WTC11 (cell line): ENCODE measurements at regions not wholly inside any gene's neighbourhood (a gene's known extent, or its start where the extent isn't known, plus 50 kb on each side); places are given as distances from the start of the nearest gene placed in this dataset.

Experiments
- ATAC-seq: fragments of 200-7000 bp; cut with Tn5 transposase; 2 replicates; pipeline ENCODE4 v1.10.0; 2021; ENCODE audit warnings: mild to moderate bottlenecking, moderate library complexity
- CTCF ChIA-PET: fragments of 300-600 bp; sonication (Branson Sonifier 250); formaldehyde crosslinking; loops from one replicate; lab custom pipeline; 2021; ENCODE audit warnings: antibody characterized with exemption; lab: Charles Lee
- POLR2A ChIA-PET: fragments of 350-600 bp; sonication (Branson Sonifier 250); formaldehyde crosslinking; loops from one replicate; lab custom pipeline; 2021; ENCODE audit warnings: antibody characterized with exemption; lab: Charles Lee
- DNase-seq: peaks from one replicate; pipeline ENCODE4 v3.0.0; 2021; ENCODE audit warnings: low spot score
- H3K27ac Mint-ChIP-seq: 2 replicates; pipeline ENCODE4 v1.8.0; 2021; ENCODE audit warnings: mixed read lengths
- H3K27me3 Mint-ChIP-seq: 2 replicates; pipeline ENCODE4 v1.8.0; 2021; ENCODE audit warnings: low read depth, mild to moderate bottlenecking, moderate library complexity, mixed read lengths
- H3K36me3 Mint-ChIP-seq: 2 replicates; pipeline ENCODE4 v1.8.0; 2021; ENCODE audit warnings: mixed read lengths
- H3K4me1 Mint-ChIP-seq: 2 replicates; pipeline ENCODE4 v1.8.0; 2022; ENCODE audit warnings: mixed read lengths
- H3K4me3 Mint-ChIP-seq: 2 replicates; pipeline ENCODE4 v1.8.0; 2021; ENCODE audit warnings: mild to moderate bottlenecking, moderate library complexity, mixed read lengths
- H3K9me3 Mint-ChIP-seq: 2 replicates; pipeline ENCODE4 v1.8.0; 2021; ENCODE audit warnings: mixed read lengths
- ARID4B ChIP-seq: sonication (generic); formaldehyde crosslinking; IDR thresholded peaks from 2 replicates; pipeline ENCODE4 v1.8.0; 2023; ENCODE audit warnings: missing genetic modification reagents, mild to moderate bottlenecking, borderline replicate concordance
- CREM ChIP-seq: sonication (generic); formaldehyde crosslinking; IDR thresholded peaks from 2 replicates; pipeline ENCODE4 v1.8.1; 2022; ENCODE audit warnings: mild to moderate bottlenecking, missing genetic modification reagents, moderate library complexity
- ELF4 ChIP-seq: sonication (generic); formaldehyde crosslinking; IDR thresholded peaks from 2 replicates; pipeline ENCODE4 v1.8.1; 2022; ENCODE audit warnings: low read depth, mild to moderate bottlenecking, moderate library complexity, missing genetic modification reagents
- ERG ChIP-seq: fragments of 250-450 bp; sonication (Bioruptor Pico); IDR thresholded peaks from 2 replicates; pipeline ENCODE4 v1.8.0; 2021; ENCODE audit warnings: mild to moderate bottlenecking
- FOXP4 ChIP-seq: sonication (generic); formaldehyde crosslinking; IDR thresholded peaks from 2 replicates; pipeline ENCODE4 v1.8.0; 2022; ENCODE audit warnings: mild to moderate bottlenecking, missing genetic modification reagents
- GABPB1 ChIP-seq: sonication (generic); formaldehyde crosslinking; IDR thresholded peaks from 2 replicates; pipeline ENCODE4 v1.8.1; 2023; ENCODE audit warnings: mild to moderate bottlenecking, missing genetic modification reagents
- HMGA2 ChIP-seq: fragments of 250-450 bp; sonication (Bioruptor Pico); IDR thresholded peaks from 2 replicates; pipeline ENCODE4 v1.4.0; 2021; ENCODE audit warnings: mild to moderate bottlenecking, moderate library complexity
- NFE2L1 ChIP-seq: sonication (generic); formaldehyde crosslinking; IDR thresholded peaks from 2 replicates; pipeline ENCODE4 v1.8.1; 2023; ENCODE audit warnings: missing genetic modification reagents
- NR3C1 ChIP-seq: sonication (generic); formaldehyde crosslinking; conservative IDR thresholded peaks from 2 replicates; pipeline ENCODE4 v1.8.1; 2023; ENCODE audit warnings: low read depth, mild to moderate bottlenecking, missing genetic modification reagents
- OVOL2 ChIP-seq: fragments of 250-450 bp; sonication (Bioruptor Pico); IDR thresholded peaks from 2 replicates; pipeline ENCODE4 v1.9.0; 2021; ENCODE audit warnings: mild to moderate bottlenecking, borderline replicate concordance
- SMAD4 ChIP-seq: sonication (generic); formaldehyde crosslinking; IDR thresholded peaks from 2 replicates; pipeline ENCODE4 v1.8.0; 2022; ENCODE audit warnings: mild to moderate bottlenecking, missing genetic modification reagents
- STAT6 ChIP-seq: sonication (generic); formaldehyde crosslinking; conservative IDR thresholded peaks from 2 replicates; pipeline ENCODE4 v1.8.1; 2023; ENCODE audit warnings: mild to moderate bottlenecking, low read depth, missing genetic modification reagents, moderate library complexity
- TEAD4 ChIP-seq: sonication (generic); formaldehyde crosslinking; IDR thresholded peaks from 2 replicates; pipeline ENCODE4 v1.8.0; 2022; ENCODE audit warnings: mild to moderate bottlenecking, missing genetic modification reagents
- TP53 ChIP-seq: sonication (generic); formaldehyde crosslinking; IDR thresholded peaks from 2 replicates; pipeline ENCODE4 v1.8.1; 2023; ENCODE audit warnings: mild to moderate bottlenecking, missing genetic modification reagents
- USF1 ChIP-seq: sonication (generic); formaldehyde crosslinking; IDR thresholded peaks from 2 replicates; pipeline ENCODE4 v1.8.0; 2022; ENCODE audit warnings: mild to moderate bottlenecking, missing genetic modification reagents
- USF2 ChIP-seq: sonication (generic); formaldehyde crosslinking; IDR thresholded peaks from 2 replicates; pipeline ENCODE4 v1.8.1; 2023; ENCODE audit warnings: mild to moderate bottlenecking, missing genetic modification reagents, moderate library complexity
- ZBTB21 ChIP-seq: sonication (generic); formaldehyde crosslinking; IDR thresholded peaks from 2 replicates; pipeline ENCODE4 v1.8.1; 2023; ENCODE audit warnings: mild to moderate bottlenecking, missing genetic modification reagents, borderline replicate concordance
- ZNF138 ChIP-seq: sonication (generic); formaldehyde crosslinking; conservative IDR thresholded peaks from 2 replicates; pipeline ENCODE4 v1.8.1; 2022; ENCODE audit warnings: mild to moderate bottlenecking, moderate library complexity, missing genetic modification reagents
- ZNF416 ChIP-seq: fragments of 250-450 bp; sonication (Bioruptor Pico); IDR thresholded peaks from 2 replicates; pipeline ENCODE4 v1.9.0; 2021; ENCODE audit warnings: mild to moderate bottlenecking, inconsistent platforms
- ZNF532 ChIP-seq: fragments of 250-450 bp; sonication (Bioruptor Pico); IDR thresholded peaks from 2 replicates; pipeline ENCODE4 v1.9.0; 2021; ENCODE audit warnings: mild to moderate bottlenecking, borderline replicate concordance

- Mint-ChIP-seq H3K27me3 (no peaks in the 10 kb centered on the region), H3K27ac (no peak overlapping the region; the same call in 1 of the 2 replicates), H3K4me1 (peaks cover 10% of the 10 kb centered on the region), H3K36me3 (peaks cover 38% of the 10 kb centered on the region), H3K4me3 (no peak overlapping the region), H3K9me3 (peaks cover 19% of the 10 kb centered on the region)
- no peak for TF ChIP-seq ARID4B
- TF ChIP-seq ERG (CRISPR knock-in tag): no peak
- TF ChIP-seq STAT6 (CRISPR knock-in tag): no peak
- no peak for TF ChIP-seq ZNF532 (CRISPR knock-in tag)
- TF ChIP-seq TP53: no peak
- TF ChIP-seq NR3C1 (CRISPR knock-in tag): no peak
- TF ChIP-seq HMGA2 (CRISPR knock-in tag): no peak
- no peak for TF ChIP-seq SMAD4 (CRISPR knock-in tag)
- TF ChIP-seq ELF4: no peak
- TF ChIP-seq FOXP4 (CRISPR knock-in tag): no peak
- TF ChIP-seq NFE2L1: no peak
- no peak for TF ChIP-seq GABPB1
- no peak for TF ChIP-seq CREM
- no peak for TF ChIP-seq TEAD4 (CRISPR knock-in tag)
- no peak for TF ChIP-seq USF1 (CRISPR knock-in tag)
- no peak for TF ChIP-seq OVOL2 (CRISPR knock-in tag)
- TF ChIP-seq USF2 (CRISPR knock-in tag): no peak
- TF ChIP-seq ZNF416 (CRISPR knock-in tag): no peak
- TF ChIP-seq ZBTB21 (CRISPR knock-in tag): no peak
- TF ChIP-seq ZNF138 (CRISPR knock-in tag): no peak
- DNase-seq (no peak), ATAC-seq (no peak)
- ChIA-PET POLR2A (no interaction called here), CTCF (no interaction called here)
These were observed 708.1 kb downstream of the EFNA5 start for GRCh38 chr5:106962464-106963230.
